SU-DHL-6 (cell line): ENCODE measurements at regions not wholly inside any gene's neighbourhood (a gene's known extent, or its start where the extent isn't known, plus 50 kb on each side); places are given as distances from the start of the nearest gene placed in this dataset.

Source experiments
- EZH2phosphoT487 ChIP-seq: fragments of 200-600 bp; sonication (generic), shearing (Covaris generic); conservative IDR thresholded peaks from 2 replicates; pipeline ENCODE4 v1.6.1; 2018; ENCODE audit warnings: mild to moderate bottlenecking, antibody characterized with exemption, low read length, moderate library complexity, mixed read lengths
- TF ChIP-seq, protein P1 (sequence below): fragments of 200-600 bp; sonication (generic); IDR thresholded peaks from one replicate; pipeline ENCODE4 v1.5.1; 2017; ENCODE audit warnings: antibody characterized with exemption, mild to moderate bottlenecking, low read length, moderate library complexity; ENCODE audit not compliant: insufficient read depth, poor library complexity, severe bottlenecking

DNA sequence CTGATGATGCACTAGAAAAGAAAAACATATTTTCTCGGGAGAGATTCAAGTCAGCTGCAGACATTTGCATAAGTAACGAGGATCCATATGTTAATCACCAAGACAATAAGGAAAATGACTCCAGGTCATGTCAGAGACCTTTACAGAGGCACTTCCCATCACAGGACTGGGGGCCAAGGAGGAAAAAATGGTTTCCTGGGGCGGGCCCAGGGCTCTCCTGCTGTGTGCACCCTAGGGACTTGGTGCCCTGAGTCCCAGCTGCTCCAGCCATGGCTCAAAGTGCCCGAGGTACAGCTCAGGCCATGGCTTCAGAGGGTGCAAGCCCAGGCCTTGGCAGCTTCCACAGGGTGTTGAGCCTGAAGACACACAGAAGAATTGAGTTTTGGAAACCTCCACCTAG is 415.4 kb upstream of the FRG1 start:
- TF ChIP-seq, protein P1, sequence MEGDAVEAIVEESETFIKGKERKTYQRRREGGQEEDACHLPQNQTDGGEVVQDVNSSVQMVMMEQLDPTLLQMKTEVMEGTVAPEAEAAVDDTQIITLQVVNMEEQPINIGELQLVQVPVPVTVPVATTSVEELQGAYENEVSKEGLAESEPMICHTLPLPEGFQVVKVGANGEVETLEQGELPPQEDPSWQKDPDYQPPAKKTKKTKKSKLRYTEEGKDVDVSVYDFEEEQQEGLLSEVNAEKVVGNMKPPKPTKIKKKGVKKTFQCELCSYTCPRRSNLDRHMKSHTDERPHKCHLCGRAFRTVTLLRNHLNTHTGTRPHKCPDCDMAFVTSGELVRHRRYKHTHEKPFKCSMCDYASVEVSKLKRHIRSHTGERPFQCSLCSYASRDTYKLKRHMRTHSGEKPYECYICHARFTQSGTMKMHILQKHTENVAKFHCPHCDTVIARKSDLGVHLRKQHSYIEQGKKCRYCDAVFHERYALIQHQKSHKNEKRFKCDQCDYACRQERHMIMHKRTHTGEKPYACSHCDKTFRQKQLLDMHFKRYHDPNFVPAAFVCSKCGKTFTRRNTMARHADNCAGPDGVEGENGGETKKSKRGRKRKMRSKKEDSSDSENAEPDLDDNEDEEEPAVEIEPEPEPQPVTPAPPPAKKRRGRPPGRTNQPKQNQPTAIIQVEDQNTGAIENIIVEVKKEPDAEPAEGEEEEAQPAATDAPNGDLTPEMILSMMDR, result no peak
- TF ChIP-seq EZH2phosphoT487, result no peak
